GM12878 (cell line): ENCODE measurements at regions not wholly inside any gene's neighbourhood (a gene's known extent, or its start where the extent isn't known, plus 50 kb on each side); places are given as distances from the start of the nearest gene placed in this dataset.
"Not testable (repeated sequence)": the region's sequence is repeated elsewhere in the genome, so short reads cannot be mapped to it uniquely, and the experiment has no call there.

Source experiments
- BRCA1 ChIP-seq: IDR thresholded peaks from 2 replicates; pipeline ENCODE4 v1.6.1; 2011; ENCODE audit warnings: low read depth, low read length, improper control_type of control experiment
- FOS ChIP-seq: IDR thresholded peaks from 3 replicates; pipeline ENCODE4 v1.6.1; 2011; ENCODE audit warnings: borderline replicate concordance; ENCODE audit not compliant: insufficient read length; ENCODE audit errors: extremely low read depth
- FOXK2 ChIP-seq: fragments of 450-650 bp; IDR thresholded peaks from 2 replicates; pipeline ENCODE4 v1.6.1; 2017; ENCODE audit warnings: mild to moderate bottlenecking, moderate library complexity
- PAX5 ChIP-seq: IDR thresholded peaks from 2 replicates; pipeline ENCODE4 v1.6.1; 2011; ENCODE audit warnings: low read depth, low read length, borderline replicate concordance
- POLR2A ChIP-seq: IDR thresholded peaks from 2 replicates; pipeline ENCODE4 v1.6.1; 2011; ENCODE audit warnings: low read depth, mild to moderate bottlenecking, low read length
- TF ChIP-seq, protein P1 (sequence below), 3 experiments: IDR thresholded peaks in 2 of 3; conservative IDR thresholded peaks in 1 of 3; 2 replicates each; pipeline ENCODE4 v1.5.1; 2011; ENCODE audit warnings: low read depth in 3 of 3, low read length in 3 of 3, mild to moderate bottlenecking in 3 of 3, control low read depth in 2 of 3, moderate library complexity in 2 of 3, inconsistent platforms in 1 of 3, mixed read lengths in 1 of 3; ENCODE audit not compliant: control insufficient read depth in 2 of 3, insufficient read depth in 1 of 3; ENCODE audit errors: extremely low read depth in 1 of 3
- TF ChIP-seq, protein P2 (sequence below): fragments of 450-650 bp; formaldehyde crosslinking; IDR thresholded peaks from 2 replicates; pipeline ENCODE4 v1.5.0; 2022; ENCODE audit warnings: mild to moderate bottlenecking, missing genetic modification characterization
- TF ChIP-seq, protein P3 (sequence below): IDR thresholded peaks from 2 replicates; pipeline ENCODE4 v1.6.1; 2011; ENCODE audit warnings: borderline replicate concordance, low read depth, mild to moderate bottlenecking, moderate library complexity, mixed read lengths, low read length; ENCODE audit not compliant: insufficient read depth; ENCODE audit errors: extremely low read length

DNA sequence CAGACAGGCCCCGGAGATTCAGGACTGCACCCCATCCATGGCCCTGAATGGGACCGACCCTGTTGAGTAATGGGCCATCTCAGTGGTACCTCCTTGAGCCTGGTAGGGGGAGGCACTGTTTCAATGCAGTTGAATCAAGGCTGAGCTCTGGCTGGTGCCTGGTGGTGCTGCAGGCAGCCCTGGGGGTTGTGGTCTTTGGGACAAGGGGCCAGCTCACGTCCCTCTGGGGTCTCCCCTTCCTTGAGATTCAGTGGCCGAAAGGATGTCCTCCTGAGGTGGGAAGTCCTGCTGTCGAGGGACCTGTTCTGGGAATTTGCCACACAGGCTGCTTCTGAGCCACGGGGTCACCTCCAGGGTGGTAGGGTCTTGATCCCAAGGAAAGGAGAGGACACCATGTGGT lies 190.7 kb downstream of the UBE3A start:
- TF ChIP-seq, protein P1, sequence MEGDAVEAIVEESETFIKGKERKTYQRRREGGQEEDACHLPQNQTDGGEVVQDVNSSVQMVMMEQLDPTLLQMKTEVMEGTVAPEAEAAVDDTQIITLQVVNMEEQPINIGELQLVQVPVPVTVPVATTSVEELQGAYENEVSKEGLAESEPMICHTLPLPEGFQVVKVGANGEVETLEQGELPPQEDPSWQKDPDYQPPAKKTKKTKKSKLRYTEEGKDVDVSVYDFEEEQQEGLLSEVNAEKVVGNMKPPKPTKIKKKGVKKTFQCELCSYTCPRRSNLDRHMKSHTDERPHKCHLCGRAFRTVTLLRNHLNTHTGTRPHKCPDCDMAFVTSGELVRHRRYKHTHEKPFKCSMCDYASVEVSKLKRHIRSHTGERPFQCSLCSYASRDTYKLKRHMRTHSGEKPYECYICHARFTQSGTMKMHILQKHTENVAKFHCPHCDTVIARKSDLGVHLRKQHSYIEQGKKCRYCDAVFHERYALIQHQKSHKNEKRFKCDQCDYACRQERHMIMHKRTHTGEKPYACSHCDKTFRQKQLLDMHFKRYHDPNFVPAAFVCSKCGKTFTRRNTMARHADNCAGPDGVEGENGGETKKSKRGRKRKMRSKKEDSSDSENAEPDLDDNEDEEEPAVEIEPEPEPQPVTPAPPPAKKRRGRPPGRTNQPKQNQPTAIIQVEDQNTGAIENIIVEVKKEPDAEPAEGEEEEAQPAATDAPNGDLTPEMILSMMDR (IDR thresholded peaks at IDR 0.05 in 2 of 3, conservative IDR thresholded peaks at IDR 0.05 in 1 of 3; ENCODE audit: control insufficient read depth in 2 of 3, extremely low read depth in 1 of 3, insufficient read depth in 1 of 3, low read depth in 3 of 3, low read length in 3 of 3): not testable (repeated sequence)
- TF ChIP-seq, protein P2, sequence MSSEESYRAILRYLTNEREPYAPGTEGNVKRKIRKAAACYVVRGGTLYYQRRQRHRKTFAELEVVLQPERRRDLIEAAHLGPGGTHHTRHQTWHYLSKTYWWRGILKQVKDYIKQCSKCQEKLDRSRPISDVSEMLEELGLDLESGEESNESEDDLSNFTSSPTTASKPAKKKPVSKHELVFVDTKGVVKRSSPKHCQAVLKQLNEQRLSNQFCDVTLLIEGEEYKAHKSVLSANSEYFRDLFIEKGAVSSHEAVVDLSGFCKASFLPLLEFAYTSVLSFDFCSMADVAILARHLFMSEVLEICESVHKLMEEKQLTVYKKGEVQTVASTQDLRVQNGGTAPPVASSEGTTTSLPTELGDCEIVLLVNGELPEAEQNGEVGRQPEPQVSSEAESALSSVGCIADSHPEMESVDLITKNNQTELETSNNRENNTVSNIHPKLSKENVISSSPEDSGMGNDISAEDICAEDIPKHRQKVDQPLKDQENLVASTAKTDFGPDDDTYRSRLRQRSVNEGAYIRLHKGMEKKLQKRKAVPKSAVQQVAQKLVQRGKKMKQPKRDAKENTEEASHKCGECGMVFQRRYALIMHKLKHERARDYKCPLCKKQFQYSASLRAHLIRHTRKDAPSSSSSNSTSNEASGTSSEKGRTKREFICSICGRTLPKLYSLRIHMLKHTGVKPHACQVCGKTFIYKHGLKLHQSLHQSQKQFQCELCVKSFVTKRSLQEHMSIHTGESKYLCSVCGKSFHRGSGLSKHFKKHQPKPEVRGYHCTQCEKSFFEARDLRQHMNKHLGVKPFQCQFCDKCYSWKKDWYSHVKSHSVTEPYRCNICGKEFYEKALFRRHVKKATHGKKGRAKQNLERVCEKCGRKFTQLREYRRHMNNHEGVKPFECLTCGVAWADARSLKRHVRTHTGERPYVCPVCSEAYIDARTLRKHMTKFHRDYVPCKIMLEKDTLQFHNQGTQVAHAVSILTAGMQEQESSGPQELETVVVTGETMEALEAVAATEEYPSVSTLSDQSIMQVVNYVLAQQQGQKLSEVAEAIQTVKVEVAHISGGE (CRISPR knock-in tag): not testable (repeated sequence)
- TF ChIP-seq POLR2A, PAX5, FOS, FOXK2, BRCA1: not testable (repeated sequence)
- TF ChIP-seq, protein P3, sequence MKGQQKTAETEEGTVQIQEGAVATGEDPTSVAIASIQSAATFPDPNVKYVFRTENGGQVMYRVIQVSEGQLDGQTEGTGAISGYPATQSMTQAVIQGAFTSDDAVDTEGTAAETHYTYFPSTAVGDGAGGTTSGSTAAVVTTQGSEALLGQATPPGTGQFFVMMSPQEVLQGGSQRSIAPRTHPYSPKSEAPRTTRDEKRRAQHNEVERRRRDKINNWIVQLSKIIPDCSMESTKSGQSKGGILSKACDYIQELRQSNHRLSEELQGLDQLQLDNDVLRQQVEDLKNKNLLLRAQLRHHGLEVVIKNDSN: not testable (repeated sequence)
